MM.1S (cell line): ENCODE measurements at regions not wholly inside any gene's neighbourhood (a gene's known extent, or its start where the extent isn't known, plus 50 kb on each side); places are given as distances from the start of the nearest gene placed in this dataset.
A peak's percentile ranks its signal among the peaks of the same experiment; 100 is the strongest.

Experiments
- DNase-seq: peaks from one replicate; pipeline ENCODE4 v3.0.0-alpha.2; 2015
- H2AFZ ChIP-seq: fragments of 300-600 bp; sonication (generic); 2 replicates; pipeline ENCODE4 v1.6.0; 2016; ENCODE audit warnings: antibody characterized with exemption, low read length
- H3F3A ChIP-seq: fragments of 300-600 bp; sonication (generic); 2 replicates; pipeline ENCODE4 v1.6.1; 2016; ENCODE audit warnings: mild to moderate bottlenecking, antibody characterized with exemption, low read length, moderate library complexity, mixed read lengths; ENCODE audit not compliant: insufficient read depth
- H3K27ac ChIP-seq: fragments of 300-600 bp; sonication (generic); 2 replicates; pipeline ENCODE4 v1.5.1; 2016; ENCODE audit warnings: mild to moderate bottlenecking, low read length
- H3K27me3 ChIP-seq: fragments of 300-600 bp; sonication (generic); replicated peaks from 2 replicates; pipeline ENCODE4 v1.6.0; 2016; ENCODE audit warnings: low read length; ENCODE audit not compliant: insufficient read depth
- H3K36me3 ChIP-seq: fragments of 300-600 bp; sonication (generic); replicated peaks from 2 replicates; pipeline ENCODE4 v1.6.1; 2016; ENCODE audit warnings: mild to moderate bottlenecking, low read length, mixed read lengths; ENCODE audit not compliant: insufficient read depth
- H3K4me1 ChIP-seq: fragments of 300-600 bp; sonication (generic); 2 replicates; pipeline ENCODE4 v1.6.1; 2016; ENCODE audit warnings: low read length, mixed read lengths
- H3K4me2 ChIP-seq: fragments of 300-600 bp; sonication (generic); 2 replicates; pipeline ENCODE4 v1.6.0; 2016; ENCODE audit warnings: low read depth, low read length
- H3K4me3 ChIP-seq: fragments of 300-600 bp; sonication (generic); 2 replicates; pipeline ENCODE4 v1.5.1; 2016; ENCODE audit warnings: low read length, mixed read lengths
- H3K79me2 ChIP-seq: fragments of 300-600 bp; sonication (generic); 2 replicates; pipeline ENCODE4 v1.6.1; 2016; ENCODE audit warnings: mixed run types, low read length, mixed read lengths
- H3K9ac ChIP-seq: fragments of 300-600 bp; sonication (generic); 2 replicates; pipeline ENCODE4 v1.6.1; 2016; ENCODE audit warnings: low read length, mixed read lengths
- H3K9me2 ChIP-seq: fragments of 300-600 bp; sonication (generic); replicated peaks from 2 replicates; pipeline ENCODE4 v1.6.1; 2016; ENCODE audit warnings: mild to moderate bottlenecking, low read length, mixed read lengths; ENCODE audit not compliant: insufficient read depth
- H3K9me3 ChIP-seq: fragments of 300-600 bp; sonication (generic); replicated peaks from 2 replicates; pipeline ENCODE4 v1.6.1; 2016; ENCODE audit warnings: mild to moderate bottlenecking, low read length, mixed read lengths; ENCODE audit not compliant: insufficient read depth
- H4K20me1 ChIP-seq: fragments of 300-600 bp; sonication (generic); 2 replicates; pipeline ENCODE4 v1.6.1; 2016; ENCODE audit warnings: mild to moderate bottlenecking, low read length, moderate library complexity, mixed read lengths; ENCODE audit not compliant: insufficient read depth
- CTCF ChIP-seq: fragments of 300-600 bp; sonication (generic); IDR thresholded peaks from 2 replicates; pipeline ENCODE4 v1.5.1; 2016; ENCODE audit warnings: antibody characterized with exemption, low read length, mixed read lengths
- EZH2 ChIP-seq: fragments of 300-600 bp; sonication (generic); optimal IDR thresholded peaks from 2 replicates; pipeline ENCODE3; 2017; ENCODE audit warnings: low read depth, mild to moderate bottlenecking, antibody characterized with exemption, low read length, mixed read lengths
- EZH2phosphoT487 ChIP-seq: fragments of 300-600 bp; sonication (generic); IDR thresholded peaks from 2 replicates; pipeline ENCODE4 v1.6.1; 2018; ENCODE audit warnings: antibody characterized with exemption, low read length

DNA sequence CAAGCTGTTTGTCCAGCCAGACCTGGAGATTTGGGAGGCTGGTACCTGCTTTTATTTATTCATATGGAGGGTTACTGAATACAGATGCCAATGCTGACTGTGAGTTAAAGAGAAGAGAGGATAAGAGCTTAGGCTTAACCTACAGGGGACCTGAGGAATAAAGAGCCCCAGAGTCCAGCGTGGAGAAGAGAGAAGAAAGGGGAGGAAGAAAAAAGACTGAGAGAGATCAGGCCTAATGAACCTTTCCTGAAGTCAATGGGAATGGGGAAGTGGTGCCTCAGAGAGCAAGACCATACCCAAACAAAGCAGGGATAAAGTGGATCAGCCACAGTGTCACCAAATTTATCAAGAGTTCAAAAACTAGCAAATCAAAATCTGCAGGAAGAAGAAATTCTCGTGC is 348.6 kb upstream of the KCNH7 start:
- no peaks in the 10 kb centered on the region for H3K9me2 ChIP-seq
- no peaks in the 10 kb centered on the region for H3K4me1 ChIP-seq
- no peak overlapping the region for H3K9ac ChIP-seq
- H3K79me2 ChIP-seq = no peaks in the 10 kb centered on the region
- no peak overlapping the region for H3K4me2 ChIP-seq
- TF ChIP-seq EZH2phosphoT487 (no peak), EZH2 (no peak), CTCF (no peak)
- no peaks in the 10 kb centered on the region for H3K27me3 ChIP-seq
- no peaks in the 10 kb centered on the region for H3K36me3 ChIP-seq
- no peak for DNase-seq
- H3K27ac ChIP-seq = no peak overlapping the region
- no peaks in the 10 kb centered on the region for H4K20me1 ChIP-seq
- no peaks in the 10 kb centered on the region for H3K9me3 ChIP-seq
- no peak overlapping the region for H2AFZ ChIP-seq
- H3F3A ChIP-seq = no peaks in the 10 kb centered on the region
- no peak overlapping the region for H3K4me3 ChIP-seq

- no peaks in the 10 kb centered on the region for H3K36me3 ChIP-seq
- no peak for DNase-seq
- H3K4me1 ChIP-seq = no peaks in the 10 kb centered on the region
- no peak overlapping the region for H3K4me3 ChIP-seq
- H4K20me1 ChIP-seq = no peaks in the 10 kb centered on the region
- H3K4me2 ChIP-seq = no peak overlapping the region
- no peaks in the 10 kb centered on the region for H3K79me2 ChIP-seq
- no peak for TF ChIP-seq EZH2phosphoT487
- no peaks in the 10 kb centered on the region for H3K9me3 ChIP-seq
- no peaks in the 10 kb centered on the region for H3K27me3 ChIP-seq
- H3K27ac ChIP-seq = no peak overlapping the region
- no peaks in the 10 kb centered on the region for H3F3A ChIP-seq
- no peak overlapping the region for H3K9ac ChIP-seq
- no peak overlapping the region for H2AFZ ChIP-seq
- no peaks in the 10 kb centered on the region for H3K9me2 ChIP-seq
These were observed 346.6 kb upstream of the KCNH7 start for GRCh38 chr2:163185160-163185559.

DNA sequence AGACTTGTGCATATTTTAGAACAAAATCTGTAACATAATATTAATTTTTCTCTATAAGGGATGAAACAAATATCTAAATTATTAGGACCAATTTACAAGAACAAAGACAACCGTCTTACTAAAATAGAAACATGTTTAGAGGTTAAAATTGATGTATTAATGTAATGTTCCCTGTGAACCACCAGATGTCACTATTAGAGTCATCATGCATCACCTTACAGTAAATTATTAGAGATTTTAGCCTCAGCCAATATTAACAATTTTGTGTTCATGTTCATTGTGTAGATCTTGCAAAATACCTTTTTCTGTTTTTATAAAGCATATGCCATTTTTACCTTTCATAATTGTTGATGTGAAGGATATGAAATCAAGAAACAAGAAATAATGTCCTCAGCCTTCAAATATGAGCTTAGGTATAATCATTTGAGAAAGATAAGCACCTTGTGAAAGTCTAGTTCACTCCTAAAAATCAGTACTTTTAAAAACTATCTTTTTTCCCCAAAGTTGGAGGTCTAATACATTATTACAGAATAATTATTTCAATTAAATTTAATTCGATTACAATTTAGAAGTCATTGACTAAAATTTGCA is 344.3 kb upstream of the KCNH7 start:
- Histone ChIP-seq H3K9me2 (no peaks in the 10 kb centered on the region), H3F3A (no peaks in the 10 kb centered on the region), H2AFZ (no peak overlapping the region), H3K4me1 (no peaks in the 10 kb centered on the region), H3K4me3 (no peak overlapping the region), H3K9ac (no peak overlapping the region), H3K27me3 (no peaks in the 10 kb centered on the region), H4K20me1 (no peaks in the 10 kb centered on the region), H3K27ac (no peak overlapping the region), H3K4me2 (no peak overlapping the region), H3K9me3 (no peaks in the 10 kb centered on the region), H3K79me2 (no peaks in the 10 kb centered on the region), H3K36me3 (no peaks in the 10 kb centered on the region)
- DNase-seq = peak; percentile 33
- no peak for TF ChIP-seq EZH2
- TF ChIP-seq CTCF = peak; percentile 65

DNA sequence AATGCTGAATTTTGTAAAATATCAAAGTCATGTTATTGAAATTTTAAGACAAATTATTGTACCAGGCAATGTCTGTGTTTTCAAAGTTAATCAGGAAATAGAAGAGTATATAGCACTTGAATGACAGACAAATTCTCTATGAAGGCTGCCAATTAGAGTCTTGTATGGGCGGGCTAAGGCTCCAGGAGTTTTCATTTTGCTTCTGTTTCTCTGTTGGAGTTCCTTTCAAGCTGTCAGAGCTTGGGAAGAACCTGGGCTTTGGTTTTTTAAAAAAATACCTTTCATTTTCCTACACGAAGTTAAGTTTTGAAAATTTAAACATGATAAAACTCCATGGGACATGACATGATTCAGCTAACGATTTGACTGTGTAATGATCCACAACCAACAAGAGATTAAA is 339.0 kb upstream of the KCNH7 start:
- no peak for DNase-seq
- Histone ChIP-seq H4K20me1 (no peaks in the 10 kb centered on the region), H3K9me2 (no peaks in the 10 kb centered on the region), H3K9me3 (no peaks in the 10 kb centered on the region), H3K27ac (no peak overlapping the region), H2AFZ (no peak overlapping the region), H3K4me2 (no peak overlapping the region), H3K36me3 (no peaks in the 10 kb centered on the region), H3K4me3 (no peak overlapping the region), H3K79me2 (no peaks in the 10 kb centered on the region), H3K27me3 (no peaks in the 10 kb centered on the region), H3F3A (no peaks in the 10 kb centered on the region), H3K4me1 (no peaks in the 10 kb centered on the region), H3K9ac (no peak overlapping the region)
- TF ChIP-seq CTCF (no peak), EZH2phosphoT487 (no peak), EZH2 (no peak)
